Loucy (cell line): ENCODE measurements at regions not wholly inside any gene's neighbourhood (a gene's known extent, or its start where the extent isn't known, plus 50 kb on each side); places are given as distances from the start of the nearest gene placed in this dataset.

Experiments
- H2AFZ ChIP-seq: fragments of 200-600 bp; sonication (generic); 2 replicates; pipeline ENCODE4 v1.6.0; 2016; ENCODE audit warnings: antibody characterized with exemption, mild to moderate bottlenecking, low read length, moderate library complexity
- H3F3A ChIP-seq: fragments of 200-600 bp; 2 replicates; pipeline ENCODE4 v1.6.0; 2016; ENCODE audit warnings: antibody characterized with exemption, low read depth, mild to moderate bottlenecking
- H3K27me3 ChIP-seq: fragments of 200-600 bp; sonication (generic); 2 replicates; pipeline ENCODE4 v1.6.1; 2014; ENCODE audit warnings: low read length, mild to moderate bottlenecking; ENCODE audit not compliant: insufficient read depth, poor library complexity, severe bottlenecking
- H3K36me3 ChIP-seq: fragments of 200-600 bp; sonication (generic); 2 replicates; pipeline ENCODE4 v1.6.1; 2016; ENCODE audit warnings: low read length; ENCODE audit not compliant: insufficient read depth
- H3K4me1 ChIP-seq: fragments of 200-600 bp; sonication (generic); 2 replicates; pipeline ENCODE4 v1.5.1; 2014; ENCODE audit warnings: low read length, mild to moderate bottlenecking; ENCODE audit not compliant: insufficient read depth, poor library complexity, severe bottlenecking
- H3K4me2 ChIP-seq: fragments of 200-600 bp; sonication (generic); 2 replicates; pipeline ENCODE4 v1.6.0; 2014; ENCODE audit warnings: antibody characterized with exemption, low read length, low read depth, mild to moderate bottlenecking; ENCODE audit not compliant: poor library complexity, severe bottlenecking
- H3K4me3 ChIP-seq: fragments of 200-600 bp; sonication (generic); 2 replicates; pipeline ENCODE4 v1.5.1; 2014; ENCODE audit warnings: low read length, mild to moderate bottlenecking, mixed read lengths; ENCODE audit not compliant: poor library complexity, severe bottlenecking
- H3K79me2 ChIP-seq: fragments of 200-600 bp; sonication (generic); 2 replicates; pipeline ENCODE4 v1.6.1; 2014; ENCODE audit warnings: low read length; ENCODE audit not compliant: insufficient read depth
- H3K9ac ChIP-seq: fragments of 200-600 bp; sonication (generic); 2 replicates; pipeline ENCODE4 v1.6.0; 2014; ENCODE audit warnings: mild to moderate bottlenecking, low read depth, low read length, moderate library complexity; ENCODE audit not compliant: poor library complexity, severe bottlenecking
- H3K9me2 ChIP-seq: fragments of 200-600 bp; sonication (generic); replicated peaks from 2 replicates; pipeline ENCODE4 v1.6.1; 2016; ENCODE audit warnings: low read depth, low read length, mixed read lengths
- H3K9me3 ChIP-seq: fragments of 200-600 bp; sonication (generic); 2 replicates; pipeline ENCODE4 v1.6.1; 2014; ENCODE audit warnings: mild to moderate bottlenecking, antibody characterized with exemption, low read length, low read depth; ENCODE audit not compliant: insufficient read depth
- H4K20me1 ChIP-seq: fragments of 200-600 bp; sonication (generic); 2 replicates; pipeline ENCODE4 v1.6.0; 2014; ENCODE audit warnings: antibody characterized with exemption, low read length, mild to moderate bottlenecking; ENCODE audit not compliant: insufficient read depth, poor library complexity, severe bottlenecking
- EZH2phosphoT487 ChIP-seq: fragments of 200-600 bp; IDR thresholded peaks from 2 replicates; pipeline ENCODE4 v1.6.1; 2018; ENCODE audit warnings: antibody characterized with exemption, mild to moderate bottlenecking, moderate library complexity, borderline replicate concordance
- TF ChIP-seq, protein P1 (sequence below): fragments of 200-600 bp; sonication (generic); conservative IDR thresholded peaks from 2 replicates; pipeline ENCODE4 v1.5.1; 2014; ENCODE audit warnings: mild to moderate bottlenecking, antibody characterized with exemption, low read length

- no peak overlapping the region for H3K4me3 ChIP-seq
- H3K4me1 ChIP-seq: no peaks in the 10 kb centered on the region
- TF ChIP-seq, protein P1, sequence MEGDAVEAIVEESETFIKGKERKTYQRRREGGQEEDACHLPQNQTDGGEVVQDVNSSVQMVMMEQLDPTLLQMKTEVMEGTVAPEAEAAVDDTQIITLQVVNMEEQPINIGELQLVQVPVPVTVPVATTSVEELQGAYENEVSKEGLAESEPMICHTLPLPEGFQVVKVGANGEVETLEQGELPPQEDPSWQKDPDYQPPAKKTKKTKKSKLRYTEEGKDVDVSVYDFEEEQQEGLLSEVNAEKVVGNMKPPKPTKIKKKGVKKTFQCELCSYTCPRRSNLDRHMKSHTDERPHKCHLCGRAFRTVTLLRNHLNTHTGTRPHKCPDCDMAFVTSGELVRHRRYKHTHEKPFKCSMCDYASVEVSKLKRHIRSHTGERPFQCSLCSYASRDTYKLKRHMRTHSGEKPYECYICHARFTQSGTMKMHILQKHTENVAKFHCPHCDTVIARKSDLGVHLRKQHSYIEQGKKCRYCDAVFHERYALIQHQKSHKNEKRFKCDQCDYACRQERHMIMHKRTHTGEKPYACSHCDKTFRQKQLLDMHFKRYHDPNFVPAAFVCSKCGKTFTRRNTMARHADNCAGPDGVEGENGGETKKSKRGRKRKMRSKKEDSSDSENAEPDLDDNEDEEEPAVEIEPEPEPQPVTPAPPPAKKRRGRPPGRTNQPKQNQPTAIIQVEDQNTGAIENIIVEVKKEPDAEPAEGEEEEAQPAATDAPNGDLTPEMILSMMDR: no peak
- no peak for TF ChIP-seq EZH2phosphoT487
- peaks cover 13% of the 10 kb centered on the region; the same call in 1 of the 2 replicates for H3K9me3 ChIP-seq
- H2AFZ ChIP-seq: no peak overlapping the region
- no peaks in the 10 kb centered on the region for H3K27me3 ChIP-seq
- H3K36me3 ChIP-seq: no peaks in the 10 kb centered on the region
- H3K9ac ChIP-seq: no peak overlapping the region
- H4K20me1 ChIP-seq: no peaks in the 10 kb centered on the region
- H3K79me2 ChIP-seq: no peaks in the 10 kb centered on the region
- H3K9me2 ChIP-seq: no peaks in the 10 kb centered on the region
- no peak overlapping the region for H3K4me2 ChIP-seq
- no peaks in the 10 kb centered on the region for H3F3A ChIP-seq
These were observed 118.0 kb downstream of the OAT start for GRCh38 chr10:124300735-124301134.

DNA sequence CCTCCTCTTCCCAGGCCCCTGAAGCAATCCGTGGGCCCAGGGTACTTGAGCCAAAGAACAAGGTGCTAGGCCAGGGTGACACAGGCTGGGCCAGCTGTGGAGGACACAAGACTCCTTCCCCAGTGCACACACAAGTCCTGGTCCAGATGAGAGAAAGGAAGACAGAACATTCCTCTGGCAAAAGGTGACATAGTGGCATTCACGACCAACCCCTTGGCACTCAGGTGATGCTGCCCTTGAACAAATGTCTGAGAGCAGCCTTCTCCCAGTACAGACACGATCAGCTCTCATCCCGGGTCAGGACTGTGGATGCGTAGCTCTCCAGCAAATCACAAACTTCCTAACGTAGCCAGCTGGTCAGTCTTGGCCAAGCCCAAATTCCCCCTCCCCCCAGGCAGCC lies 118.5 kb downstream of the OAT start:
- no peak overlapping the region for H3K4me3 ChIP-seq
- no peak overlapping the region for H3K9ac ChIP-seq
- H3F3A ChIP-seq: no peaks in the 10 kb centered on the region
- no peak overlapping the region for H3K4me2 ChIP-seq
- no peaks in the 10 kb centered on the region for H3K79me2 ChIP-seq
- H4K20me1 ChIP-seq: no peaks in the 10 kb centered on the region
- H3K9me2 ChIP-seq: no peaks in the 10 kb centered on the region
- H3K9me3 ChIP-seq: peaks cover 13% of the 10 kb centered on the region; the same call in 1 of the 2 replicates
- H3K36me3 ChIP-seq: no peaks in the 10 kb centered on the region
- H2AFZ ChIP-seq: no peak overlapping the region
- no peaks in the 10 kb centered on the region for H3K4me1 ChIP-seq
- H3K27me3 ChIP-seq: no peaks in the 10 kb centered on the region
- TF ChIP-seq, protein P1: no peak
- TF ChIP-seq EZH2phosphoT487: no peak

GRCh38 chr10:124299696-124300095 lies 119.0 kb downstream of the OAT start:
- no peaks in the 10 kb centered on the region for H3F3A ChIP-seq
- H3K4me2 ChIP-seq: no peak overlapping the region
- no peaks in the 10 kb centered on the region for H3K36me3 ChIP-seq
- no peaks in the 10 kb centered on the region for H4K20me1 ChIP-seq
- no peaks in the 10 kb centered on the region for H3K4me1 ChIP-seq
- H3K9me3 ChIP-seq: peaks cover 13% of the 10 kb centered on the region; the same call in 1 of the 2 replicates
- H3K9ac ChIP-seq: no peak overlapping the region
- no peaks in the 10 kb centered on the region for H3K79me2 ChIP-seq
- no peaks in the 10 kb centered on the region for H3K27me3 ChIP-seq
- H2AFZ ChIP-seq: no peak overlapping the region
- H3K4me3 ChIP-seq: no peak overlapping the region
- H3K9me2 ChIP-seq: no peaks in the 10 kb centered on the region
- no peak for TF ChIP-seq EZH2phosphoT487
- TF ChIP-seq, protein P1: no peak
